CD4-positive, alpha-beta T cell treated with Interleukin-1 beta for 1 hour (primary cell): ENCODE measurements at regions not wholly inside any gene's neighbourhood (a gene's known extent, or its start where the extent isn't known, plus 50 kb on each side); places are given as distances from the start of the nearest gene placed in this dataset.

ENCODE experiments used
- DNase-seq, 2 donors: peaks; one replicate each; pipeline ENCODE4 v3.0.0-alpha.2; 2020 to 2022

DNA sequence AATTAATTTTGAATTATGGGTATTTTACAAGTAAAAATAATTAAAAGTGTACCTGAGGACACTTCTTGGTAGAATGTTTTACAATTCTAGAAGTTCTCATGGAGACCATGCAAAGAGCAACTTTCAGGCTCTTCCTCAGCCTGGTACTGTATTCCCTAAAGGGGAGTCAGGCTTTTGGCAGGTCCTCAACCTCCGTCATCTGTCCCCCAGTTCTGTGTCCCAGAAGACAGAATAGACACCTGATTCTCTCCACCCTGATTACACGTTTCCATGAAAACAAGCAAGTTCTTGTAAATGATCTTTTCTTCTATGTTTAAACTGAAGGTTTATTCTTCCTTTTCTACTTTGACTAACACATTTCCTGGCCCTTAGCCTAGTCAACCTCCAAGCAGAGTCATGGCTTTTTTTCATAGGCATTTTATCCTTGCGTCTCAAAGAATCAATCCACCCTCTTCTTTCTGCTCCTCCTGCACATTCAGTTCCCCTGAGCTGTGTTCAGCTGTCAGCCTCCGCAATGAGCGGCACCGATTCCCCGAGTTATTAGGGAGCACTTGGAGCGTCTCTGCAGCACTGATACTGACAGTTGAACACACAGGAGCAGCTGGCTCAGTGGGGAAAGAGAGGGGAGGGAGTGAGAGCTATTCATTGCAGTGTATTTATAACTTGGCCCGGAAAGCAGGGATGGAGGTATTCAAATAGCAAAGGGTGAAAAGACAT, 1082.4 kb upstream of the MAP3K7 start:
- DNase-seq, result no peak

DNA sequence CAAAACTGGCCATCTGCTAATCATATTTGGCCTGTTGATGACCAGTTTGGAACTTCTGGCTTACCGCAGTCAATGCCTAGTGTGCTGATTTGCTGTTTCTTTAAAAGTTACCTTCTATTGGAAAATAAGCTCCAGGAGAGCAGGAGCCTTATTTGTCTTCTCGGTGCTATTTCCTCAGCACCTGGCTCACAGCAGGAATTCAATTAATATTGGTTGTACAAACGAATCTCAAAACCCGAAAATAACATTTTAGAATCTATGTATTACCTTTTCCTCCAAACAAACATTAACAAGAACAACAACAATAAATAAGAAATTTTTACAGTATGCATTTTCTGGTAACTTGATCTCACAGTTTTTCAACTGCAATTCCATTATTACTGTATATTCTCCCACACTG, 1080.7 kb upstream of the MAP3K7 start:
- no peak for DNase-seq

DNA sequence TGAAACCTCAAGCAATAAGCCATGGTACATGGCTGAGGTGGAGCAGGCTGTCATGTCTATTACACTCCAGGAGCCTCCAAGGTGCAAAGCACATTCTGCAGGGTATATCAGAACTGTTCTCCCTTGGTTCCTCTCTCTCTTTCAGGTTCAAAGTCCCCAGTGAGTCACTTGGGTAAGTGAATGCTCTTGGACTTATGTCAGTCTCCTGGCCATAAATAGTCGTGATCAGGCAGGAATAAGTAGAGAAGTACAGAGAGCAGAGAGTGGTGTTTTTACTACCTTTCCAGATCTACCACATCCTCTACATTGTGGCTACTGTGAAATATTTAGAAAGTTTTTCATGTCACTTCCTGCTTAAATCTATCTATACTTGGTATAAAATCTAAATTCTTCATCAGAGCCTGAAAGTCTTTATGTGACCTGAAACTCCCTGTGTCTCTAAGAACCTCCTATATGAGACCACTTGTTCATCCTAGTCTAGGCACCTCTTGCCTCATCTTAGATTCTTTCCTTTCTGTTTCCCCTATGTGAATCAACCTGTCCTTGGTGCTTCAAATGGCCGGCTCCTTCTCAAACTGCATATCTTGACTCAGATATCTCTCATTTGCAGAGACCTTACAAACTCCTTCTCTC, 1077.6 kb upstream of the MAP3K7 start:
- no peak for DNase-seq

DNA sequence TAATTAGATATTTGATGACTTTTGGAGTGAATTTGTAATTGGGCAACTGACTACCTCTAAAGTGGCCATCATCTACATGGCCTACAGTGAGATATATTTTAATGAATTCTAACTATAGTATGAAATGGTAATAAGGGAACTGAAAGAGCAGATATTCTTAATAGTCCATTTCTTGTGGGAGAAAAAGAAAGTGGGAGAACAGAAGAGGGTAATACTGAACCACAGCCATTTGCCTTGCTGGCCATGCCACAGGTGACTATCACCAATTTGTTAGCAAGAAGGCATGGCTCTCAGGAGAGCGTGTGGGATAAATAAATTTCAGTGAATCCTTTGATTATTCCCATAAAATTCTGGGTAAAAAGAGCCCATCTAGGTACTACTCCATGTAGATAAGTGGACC, 1074.0 kb upstream of the MAP3K7 start:
- DNase-seq, result no peak

DNA sequence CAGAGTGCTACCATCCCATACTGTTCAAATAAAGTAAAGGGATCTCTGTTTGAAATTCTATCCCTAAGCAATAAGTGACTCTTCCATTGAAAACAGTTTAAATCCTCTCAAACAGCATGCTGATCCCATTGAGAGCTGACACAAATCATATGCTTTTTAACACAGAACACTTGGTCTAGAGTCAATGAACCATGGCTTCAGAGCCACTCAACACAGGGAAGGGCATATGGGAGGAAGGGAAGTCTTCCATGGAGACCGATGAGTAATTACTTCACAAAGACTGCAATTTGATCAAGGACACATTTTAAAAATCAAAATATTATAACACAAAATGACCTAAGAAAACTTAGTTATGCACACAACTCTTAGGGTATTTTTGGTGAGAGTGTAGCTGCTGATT, 1073.0 kb upstream of the MAP3K7 start:
- no peak for DNase-seq

DNA sequence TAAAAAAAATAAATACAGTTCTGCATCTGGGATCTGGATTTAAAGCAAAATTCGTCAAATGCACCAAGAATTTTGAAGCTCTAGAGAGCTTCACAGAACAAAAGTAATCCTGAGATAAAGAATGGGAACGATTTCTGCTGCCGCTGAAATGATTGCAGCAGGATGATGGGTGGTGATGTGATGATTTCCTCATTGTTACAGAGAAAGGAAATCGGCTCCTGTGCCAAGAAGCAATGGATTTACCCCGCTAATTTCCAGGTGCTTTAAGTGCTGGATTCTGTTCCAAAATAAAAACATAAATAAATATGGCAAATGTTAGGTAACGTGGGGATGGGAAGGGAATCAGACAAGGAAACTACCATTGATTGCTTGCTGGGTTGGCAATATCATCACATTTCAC, 1067.9 kb upstream of the MAP3K7 start:
- no peak for DNase-seq

DNA sequence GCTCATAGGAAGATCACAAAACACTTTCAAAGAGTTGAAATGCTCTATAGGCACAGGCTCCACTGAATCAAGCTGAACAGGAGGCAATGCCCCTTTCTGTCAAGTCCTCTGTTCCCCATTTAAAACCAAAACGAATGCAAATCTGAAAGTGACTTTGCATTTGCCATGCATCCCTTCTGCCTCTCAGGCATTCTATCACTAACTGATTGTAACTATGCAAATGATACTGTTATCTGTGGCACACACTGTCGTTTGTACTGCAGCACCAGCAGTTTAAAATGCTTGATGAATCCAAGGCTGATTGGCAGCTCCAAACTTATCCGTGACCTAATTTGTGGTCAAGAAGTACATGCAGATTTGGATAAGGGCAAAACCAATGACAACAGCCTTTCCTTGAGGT, 1067.5 kb upstream of the MAP3K7 start:
- DNase-seq, result no peak

DNA sequence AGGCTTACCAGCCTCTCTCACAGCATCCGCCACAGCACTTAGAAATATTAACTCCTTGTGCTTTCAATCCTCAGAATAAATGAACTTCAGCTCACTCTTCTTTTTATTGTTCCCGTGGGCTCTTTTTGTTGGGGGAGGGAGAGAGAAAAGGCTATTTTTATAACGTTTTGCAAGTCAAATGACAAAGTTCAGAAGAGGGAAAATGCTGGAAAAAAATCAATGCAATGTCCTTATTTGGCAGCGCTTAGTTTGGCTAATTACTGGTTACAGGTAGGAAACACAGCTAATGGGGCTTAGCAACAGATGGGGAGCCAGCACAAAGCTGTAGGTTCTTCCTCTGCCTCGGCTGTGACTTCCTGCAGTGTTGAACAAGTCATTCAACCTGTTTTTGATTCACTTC, 1067.0 kb upstream of the MAP3K7 start:
- no peak for DNase-seq

DNA sequence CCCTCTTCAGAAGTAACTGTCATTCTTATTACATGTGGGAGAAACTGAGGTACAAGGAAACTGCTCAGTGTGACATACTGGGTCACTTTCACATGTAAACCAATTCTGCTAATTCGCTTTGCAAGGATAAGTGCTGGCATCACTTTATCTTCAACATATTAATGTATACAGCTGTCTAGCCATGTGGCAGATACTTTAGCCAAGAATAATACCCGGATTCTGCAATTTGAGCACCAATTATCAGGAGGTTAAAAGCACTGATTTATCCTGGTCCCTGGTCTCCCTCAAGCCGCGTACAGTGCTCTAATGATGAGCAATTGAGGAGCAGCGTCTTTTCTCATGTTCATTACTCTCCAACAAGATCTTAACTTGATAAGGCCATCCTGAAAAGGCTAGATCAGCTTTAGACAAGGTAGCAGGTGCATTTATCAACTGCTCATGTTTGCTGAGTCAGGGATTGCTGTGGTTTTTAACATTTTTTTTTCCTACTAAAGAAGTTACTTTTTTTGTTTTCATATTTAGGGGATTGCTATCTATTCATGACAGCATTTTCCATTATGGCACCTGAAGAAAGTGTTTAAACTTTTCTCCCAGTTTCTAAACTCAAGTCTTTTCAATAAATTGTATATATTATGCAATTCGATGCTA, 1066.3 kb upstream of the MAP3K7 start:
- no peak for DNase-seq

DNA sequence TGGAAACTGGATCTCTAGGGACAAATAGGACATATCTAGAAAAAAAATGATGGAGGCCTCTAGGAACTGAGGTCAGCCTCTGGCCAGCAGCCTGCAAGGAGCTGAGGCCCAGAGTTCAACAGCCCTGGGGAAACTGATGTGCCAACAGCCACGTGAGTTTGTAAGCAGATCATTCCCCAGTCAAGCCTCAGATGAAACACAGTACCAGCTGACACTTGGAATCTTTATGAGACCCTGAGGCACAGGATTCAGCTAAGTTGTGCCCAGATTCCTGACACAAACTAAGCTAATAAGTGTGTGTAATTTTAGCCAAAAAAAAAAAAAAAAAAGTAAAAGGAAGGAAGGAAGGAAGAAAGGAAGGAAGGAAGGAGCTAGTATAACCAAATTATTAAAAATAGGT, 1059.8 kb upstream of the MAP3K7 start:
- no peak for DNase-seq

DNA sequence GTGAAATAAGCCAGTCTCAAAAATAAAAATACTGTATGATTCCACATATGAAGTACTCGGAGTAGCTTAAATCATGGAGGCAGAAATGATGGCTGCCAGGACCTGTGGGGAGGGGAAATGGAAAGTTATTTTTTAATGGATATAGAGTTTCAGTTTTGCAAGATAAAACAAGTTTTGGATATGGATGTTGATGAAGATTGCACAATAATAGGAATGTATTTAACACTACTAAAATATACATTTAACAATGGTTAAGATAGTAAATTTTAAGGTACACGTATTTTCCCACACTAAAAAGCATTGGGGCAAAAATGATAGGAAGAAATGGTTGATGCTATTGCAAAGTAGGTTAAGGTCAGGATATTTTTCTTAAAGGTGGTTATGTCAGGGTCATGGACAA, 1058.9 kb upstream of the MAP3K7 start:
- DNase-seq, result no peak

DNA sequence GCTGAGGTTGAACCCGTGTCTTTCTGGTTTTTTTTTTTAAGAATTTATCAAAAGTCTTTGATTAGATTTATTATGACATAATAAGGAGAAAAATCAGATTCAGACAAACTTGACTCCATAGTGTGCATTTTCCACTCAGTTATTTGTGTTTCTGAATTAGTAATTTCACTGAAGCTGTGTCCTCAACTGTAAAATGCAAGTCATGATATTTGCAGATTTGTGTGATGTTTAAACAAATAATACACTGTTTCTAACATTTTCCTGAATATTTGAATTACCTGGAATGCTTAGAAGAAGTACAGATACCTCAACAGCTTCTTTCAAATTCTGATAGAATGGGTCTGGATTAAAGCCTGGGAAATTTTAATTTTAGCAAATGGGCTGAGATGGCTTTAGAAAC, 1050.3 kb upstream of the MAP3K7 start:
- no peak for DNase-seq

DNA sequence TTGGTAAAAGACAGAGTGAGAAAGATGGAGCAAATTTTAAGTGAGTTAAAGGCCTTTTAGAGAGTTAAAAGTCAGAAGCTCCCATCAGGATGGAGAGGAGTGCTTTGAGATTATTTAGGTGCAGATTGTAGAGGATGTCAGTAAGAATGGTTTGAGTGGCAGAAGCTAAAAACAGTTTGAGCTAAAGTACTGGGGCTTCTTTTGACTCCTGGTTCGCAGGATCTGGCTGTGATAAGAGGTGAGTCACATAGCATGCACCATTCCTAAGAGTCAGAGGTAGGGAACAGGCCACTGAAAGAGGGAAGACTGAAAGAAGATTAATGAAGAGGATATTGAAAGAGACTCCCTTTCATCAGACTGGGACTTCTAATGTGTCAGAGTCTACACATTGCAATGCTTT, 1047.9 kb upstream of the MAP3K7 start:
- DNase-seq, result no peak

DNA sequence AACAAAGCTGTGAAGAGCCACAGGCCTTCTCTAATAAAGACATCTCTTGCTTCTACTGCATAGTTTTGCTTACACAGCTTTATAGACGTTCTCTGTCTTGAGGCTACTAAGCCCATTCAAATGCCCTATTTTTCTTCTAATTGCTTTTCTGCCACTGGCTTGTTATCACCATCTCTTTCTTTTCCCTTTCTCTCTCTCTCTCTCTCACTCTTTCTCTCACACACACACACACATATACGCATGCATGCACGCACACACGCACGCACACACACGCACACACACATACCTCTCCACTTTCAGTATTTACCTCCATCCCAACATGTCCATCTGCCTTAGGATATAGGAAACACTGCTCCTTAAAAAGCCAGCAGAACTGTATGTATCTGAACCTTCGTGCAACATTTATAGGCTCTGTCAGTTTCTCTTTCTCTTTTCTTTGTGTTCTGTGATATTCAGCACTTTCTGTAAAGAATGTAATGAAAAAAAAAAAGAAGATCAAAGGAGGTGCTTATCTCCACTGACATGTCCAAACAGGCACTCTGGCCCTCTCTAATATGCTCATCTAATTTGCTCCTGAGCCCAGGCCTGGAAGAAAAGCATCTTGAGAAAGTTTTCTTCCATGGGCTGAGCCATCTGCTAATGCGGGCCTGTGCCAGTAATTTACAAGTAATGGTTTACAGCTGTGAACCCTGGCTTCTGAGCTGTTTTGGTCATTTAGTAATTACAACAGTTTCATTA, 1046.7 kb upstream of the MAP3K7 start:
- no peak for DNase-seq

DNA sequence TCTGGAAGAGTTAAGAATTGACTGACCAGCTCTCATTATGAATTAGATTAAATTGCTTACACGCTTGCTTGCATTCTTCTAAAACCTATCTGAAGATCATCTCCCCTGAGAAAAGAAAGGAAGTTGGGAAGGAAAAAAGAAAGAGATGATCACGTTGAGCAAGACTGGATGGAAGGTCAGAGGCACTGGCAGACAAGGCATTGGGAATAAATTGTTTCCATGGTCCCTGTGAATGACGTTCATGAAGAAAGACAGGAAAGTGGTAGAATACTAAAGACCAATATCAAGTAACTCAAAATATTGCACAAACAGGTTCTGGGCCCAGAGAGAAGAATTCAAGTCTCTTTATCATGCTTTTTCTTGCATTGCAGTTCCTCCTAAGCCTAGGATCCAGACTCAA, 1045.4 kb upstream of the MAP3K7 start:
- DNase-seq, result no peak

DNA sequence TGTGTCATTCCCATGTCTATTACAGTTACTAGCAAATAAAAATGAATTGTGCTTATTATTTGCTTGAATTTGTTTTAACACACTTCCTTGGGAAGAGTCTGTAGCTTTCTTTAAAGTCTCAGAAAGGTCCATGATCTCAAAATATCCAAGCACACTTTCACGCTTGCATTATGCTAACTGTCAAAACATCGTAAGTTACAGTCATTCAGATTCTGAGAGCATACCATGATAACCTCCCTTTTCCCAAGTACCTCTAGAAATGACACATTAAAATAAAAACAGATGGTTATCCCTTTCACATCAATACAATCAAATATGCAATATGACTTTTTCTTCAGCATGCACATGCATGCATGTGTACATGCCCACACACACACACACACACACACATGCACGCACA, 1044.4 kb upstream of the MAP3K7 start:
- no peak for DNase-seq

DNA sequence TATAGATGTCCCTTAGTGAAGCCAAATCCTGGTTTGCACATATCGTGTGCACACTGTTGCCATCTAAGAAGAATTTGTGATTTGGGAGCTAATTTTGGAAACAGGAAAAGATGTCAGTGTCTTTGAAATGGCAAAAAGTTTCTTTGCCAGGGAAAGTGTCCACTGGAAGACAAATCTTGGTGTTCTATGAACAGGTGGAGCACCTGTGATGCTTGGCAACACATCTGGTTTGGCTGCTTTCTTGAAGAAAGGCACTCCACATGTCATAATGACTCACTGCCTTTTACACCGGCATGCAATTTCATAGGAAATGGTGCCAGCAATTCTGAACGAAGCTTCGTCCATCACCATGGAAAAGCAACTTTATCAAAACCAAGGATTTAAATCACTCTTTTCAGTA, 1040.0 kb upstream of the MAP3K7 start:
- no peak for DNase-seq

DNA sequence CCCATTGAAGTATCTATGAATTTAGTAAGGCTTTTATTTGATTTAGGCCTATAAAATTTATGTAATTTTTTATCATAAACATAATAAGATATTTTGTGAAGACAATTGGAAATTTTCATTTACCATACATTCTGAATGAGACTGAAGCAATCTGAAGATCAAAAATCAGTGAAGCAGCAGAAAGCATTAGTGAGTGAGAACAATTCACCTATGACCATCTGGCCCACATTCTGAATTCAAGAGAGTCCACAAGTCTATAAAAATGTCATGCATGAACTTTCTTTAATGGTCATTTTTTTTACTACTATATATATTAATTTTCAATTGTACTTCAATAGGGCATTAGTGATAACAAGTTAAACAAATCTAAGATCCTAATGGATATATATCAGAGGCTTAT, 1026.6 kb upstream of the MAP3K7 start:
- no peak for DNase-seq

DNA sequence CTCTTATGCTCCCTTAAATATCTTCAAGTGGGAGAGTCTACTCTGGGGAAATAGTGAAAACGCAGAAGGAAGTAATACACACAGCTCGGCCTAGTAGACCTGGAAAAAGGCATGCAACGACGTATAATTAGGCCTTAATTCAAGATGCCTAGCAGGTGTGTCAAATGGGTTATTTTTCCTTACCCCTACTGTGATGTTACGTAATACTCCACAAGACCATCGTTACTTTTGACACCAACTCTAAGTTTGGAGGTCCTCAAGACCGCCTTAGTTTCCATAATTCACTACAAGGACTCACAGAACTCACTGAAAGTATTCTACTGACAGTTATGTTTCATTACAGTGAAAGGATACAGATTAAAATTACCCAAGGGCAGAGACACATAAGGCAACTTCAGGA, 1024.3 kb upstream of the MAP3K7 start:
- DNase-seq, result no peak

DNA sequence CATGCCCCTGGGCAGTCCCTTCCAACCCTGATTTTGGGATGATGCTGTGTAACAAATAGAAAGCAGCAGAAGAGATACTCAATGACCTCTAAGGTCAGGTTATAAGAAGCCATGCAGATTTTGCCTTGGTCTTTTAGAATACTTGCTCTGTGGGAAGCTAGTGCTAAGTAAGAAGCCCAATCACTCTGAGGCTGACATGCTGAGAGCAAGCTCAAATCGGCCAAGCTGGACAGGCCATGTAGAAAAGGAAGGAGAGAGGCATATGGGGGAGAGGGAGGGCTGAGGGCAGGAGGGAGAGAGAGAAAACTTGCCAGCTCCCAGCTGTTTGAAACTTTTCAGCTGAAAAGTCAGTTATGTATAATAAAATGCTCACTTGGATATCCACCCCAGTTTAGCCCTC, 1021.6 kb upstream of the MAP3K7 start:
- DNase-seq, result no peak

DNA sequence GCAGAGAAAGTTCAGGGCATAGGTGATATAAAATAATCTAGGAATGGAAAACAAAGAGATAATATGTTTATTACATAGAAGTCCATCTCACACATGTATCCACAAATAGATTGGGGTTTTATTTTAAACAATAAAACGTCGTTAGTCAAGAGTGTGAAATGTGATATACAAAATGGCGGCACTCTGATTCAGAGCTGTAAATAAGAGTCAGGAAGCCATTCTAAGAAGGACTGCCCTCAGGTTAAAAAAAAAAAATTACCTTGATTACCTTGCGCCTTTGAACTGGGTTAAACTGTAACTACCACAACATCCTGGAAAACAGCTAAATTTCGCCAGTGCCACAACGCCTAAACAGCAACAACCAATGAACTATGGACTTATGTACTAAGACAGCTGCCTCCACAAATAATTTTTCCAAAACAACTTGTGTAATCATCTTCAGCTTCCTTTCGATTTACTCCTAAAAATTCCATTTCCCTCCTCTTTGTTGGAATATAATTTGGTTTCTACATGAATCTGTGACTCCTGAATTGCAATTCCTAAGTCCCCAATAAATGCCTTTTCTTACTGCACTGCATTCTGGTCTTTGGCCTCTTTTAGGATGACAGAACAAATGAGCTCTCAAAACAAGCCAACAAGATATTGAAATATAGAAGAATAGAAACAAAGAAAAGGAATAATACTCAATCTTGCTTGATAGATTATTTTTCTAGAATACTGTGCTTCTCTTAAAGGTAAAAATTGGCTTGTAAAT, 1019.5 kb upstream of the MAP3K7 start:
- no peak for DNase-seq

DNA sequence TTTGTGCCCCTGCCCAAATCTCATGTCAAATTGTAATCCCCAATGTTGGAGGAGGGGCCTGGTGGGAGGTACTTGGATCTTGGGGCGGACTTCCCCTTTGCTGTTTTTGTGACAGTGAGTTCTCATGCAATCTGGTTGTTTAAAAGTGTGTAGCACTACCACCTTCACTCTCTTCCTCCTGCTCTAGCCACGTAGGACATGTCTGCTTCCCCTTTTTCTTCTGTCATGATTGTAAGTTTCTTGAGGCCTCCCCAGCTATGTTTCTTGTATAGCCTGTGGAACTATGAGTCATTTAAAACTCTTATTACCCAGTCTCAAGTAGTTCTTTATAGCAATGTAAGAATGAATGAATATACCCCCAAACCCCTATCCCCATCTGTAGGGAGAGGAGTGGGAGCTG, 1013.7 kb upstream of the MAP3K7 start:
- no peak for DNase-seq

DNA sequence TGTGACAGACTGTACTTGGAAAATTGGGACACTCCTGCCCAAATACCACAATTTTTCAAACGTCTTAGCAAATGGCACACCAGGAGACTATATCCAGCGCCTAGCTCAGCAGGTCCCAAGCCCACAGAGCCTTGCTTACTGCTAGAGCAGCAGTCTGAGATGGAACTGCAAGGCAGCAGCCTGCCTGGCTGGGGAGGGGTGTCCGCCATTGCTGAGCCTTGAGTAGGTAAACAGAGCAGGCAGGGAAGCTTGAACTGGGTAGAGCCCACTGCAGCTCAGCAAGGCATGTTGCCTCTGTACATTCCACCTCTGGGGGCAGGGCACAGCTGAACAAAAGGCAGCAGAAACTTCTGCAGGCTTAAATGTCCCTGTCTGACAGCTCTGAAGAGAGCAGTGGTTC, 1003.3 kb upstream of the MAP3K7 start:
- no peak for DNase-seq
